GM12878 (cell line): ENCODE measurements at regions not wholly inside any gene's neighbourhood (a gene's known extent, or its start where the extent isn't known, plus 50 kb on each side); places are given as distances from the start of the nearest gene placed in this dataset.

Experiments used
- ATAC-seq: fragments of 200-7000 bp; cut with Tn5 transposase; 3 replicates; pipeline ENCODE4 v1.9.1; 2020; ENCODE audit warnings: mild to moderate bottlenecking, moderate library complexity
- BruUV-seq: library from RNA; stranded (reverse); fragments of 400-500 nt; replicated peaks from 2 replicates; lab custom pipeline; 2021; lab: Mats Ljungman, UMichigan
- CTCF ChIA-PET: fragments of 300-600 bp; sonication (Branson Sonifier 250); formaldehyde crosslinking; extraction: SDS; loops from one replicate; lab custom pipeline; 2021; ENCODE audit warnings: inconsistent platforms; lab: Yijun Ruan, JAX
- POLR2A ChIA-PET: fragments of 350-600 bp; formaldehyde crosslinking; extraction: SDS; loops from one replicate; lab custom pipeline; 2021; ENCODE audit warnings: inconsistent platforms; lab: Charles Lee
- RAD21 ChIA-PET: fragments of 300-600 bp; sonication (Branson Sonifier 250); formaldehyde crosslinking; loops from one replicate; lab custom pipeline; 2023; ENCODE audit warnings: antibody characterized with exemption; ENCODE audit not compliant: unreplicated experiment; lab: Charles Lee
- SMC1A ChIA-PET: fragments of 300-600 bp; sonication (Branson Sonifier 250); formaldehyde crosslinking; loops from one replicate; lab custom pipeline; 2023; ENCODE audit not compliant: unreplicated experiment, uncharacterized antibody; lab: Charles Lee
- DNase-seq: peaks from one replicate; pipeline ENCODE4 v3.0.0-alpha.2; 2011; ENCODE audit warnings: low read depth, low spot score
- FAIRE-seq: peaks from 3 replicates; lab custom pipeline; 2011; peaks lifted over from hg19 to GRCh38; lab: Jason Lieb, UNC
- H2AFZ ChIP-seq: 2 replicates; pipeline ENCODE4 v1.6.0; 2011; ENCODE audit warnings: low read depth, low read length, control low read depth; ENCODE audit not compliant: control insufficient read depth
- H3K27ac ChIP-seq: 2 replicates; pipeline ENCODE4 v1.5.1; 2011; ENCODE audit warnings: control low read depth; ENCODE audit not compliant: control insufficient read depth, insufficient read depth
- H3K27me3 ChIP-seq, 2 experiments: replicated peaks in 1 of 2; 2 replicates each; pipeline versions ENCODE4 v1.6.0 to v1.6.1; 2011; ENCODE audit warnings: low read length in 1 of 2; ENCODE audit not compliant: control insufficient read depth in 2 of 2, insufficient read depth in 2 of 2
- H3K36me3 ChIP-seq, 2 experiments: 2 replicates each; pipeline ENCODE4 v1.5.1; 2011; ENCODE audit warnings: low read length in 1 of 2; ENCODE audit not compliant: control insufficient read depth in 2 of 2, insufficient read depth in 2 of 2
- H3K4me1 ChIP-seq: 2 replicates; pipeline ENCODE4 v1.6.1; 2011; ENCODE audit warnings: mild to moderate bottlenecking, low read length, moderate library complexity, mixed read lengths; ENCODE audit not compliant: control insufficient read depth, insufficient read depth
- H3K4me2 ChIP-seq: 2 replicates; pipeline ENCODE4 v1.6.0; 2011; ENCODE audit warnings: control low read depth; ENCODE audit not compliant: control insufficient read depth, insufficient read depth
- H3K4me3 ChIP-seq: fragments of 200-600 bp; sonication (generic); 2 replicates; pipeline ENCODE4 v1.5.1; 2016
- H3K79me2 ChIP-seq: 2 replicates; pipeline ENCODE4 v1.6.0; 2011; ENCODE audit warnings: low read length; ENCODE audit not compliant: control insufficient read depth, insufficient read depth
- H3K9ac ChIP-seq: 2 replicates; pipeline ENCODE4 v1.8.0; 2011; ENCODE audit warnings: low read length, control low read depth, mixed read lengths; ENCODE audit not compliant: control insufficient read depth, insufficient read depth
- H3K9me3 ChIP-seq: replicated peaks from 3 replicates; pipeline ENCODE4 v1.5.1; 2011; ENCODE audit warnings: mild to moderate bottlenecking, low read length; ENCODE audit not compliant: control insufficient read depth, insufficient read depth
- H4K20me1 ChIP-seq: 2 replicates; pipeline ENCODE4 v1.6.0; 2011; ENCODE audit not compliant: control insufficient read depth, insufficient read depth
- CBX3 ChIP-seq: fragments of 200-600 bp; sonication (generic); IDR thresholded peaks from 2 replicates; pipeline ENCODE4 v1.6.1; 2016; ENCODE audit warnings: low read depth, borderline replicate concordance
- DPF2 ChIP-seq: fragments of 450-650 bp; IDR thresholded peaks from 2 replicates; pipeline ENCODE4 v1.6.1; 2017; ENCODE audit warnings: mild to moderate bottlenecking
- EED ChIP-seq: sonication (generic); IDR thresholded peaks from 2 replicates; pipeline ENCODE4 v1.6.1; 2016; ENCODE audit warnings: antibody characterized with exemption, low read depth
- KLF5 ChIP-seq: fragments of 450-650 bp; IDR thresholded peaks from 2 replicates; pipeline ENCODE4 v1.6.1; 2014; ENCODE audit warnings: mild to moderate bottlenecking; ENCODE audit not compliant: partially characterized antibody
- LARP7 ChIP-seq: fragments of 450-650 bp; IDR thresholded peaks from 2 replicates; pipeline ENCODE4 v1.6.1; 2017; ENCODE audit warnings: mild to moderate bottlenecking
- POLR2AphosphoS5 ChIP-seq: IDR thresholded peaks from 2 replicates; pipeline ENCODE4 v1.6.1; 2011; ENCODE audit warnings: mild to moderate bottlenecking, low read length, inconsistent platforms
- RAD21 ChIP-seq: IDR thresholded peaks from 2 replicates; pipeline ENCODE4 v1.6.1; 2011; ENCODE audit warnings: mild to moderate bottlenecking, low read depth, low read length, moderate library complexity; ENCODE audit not compliant: insufficient read depth
- SMC3 ChIP-seq: IDR thresholded peaks from 2 replicates; pipeline ENCODE4 v1.6.1; 2011; ENCODE audit warnings: low read length, improper control_type of control experiment, borderline replicate concordance
- WRNIP1 ChIP-seq: IDR thresholded peaks from 2 replicates; pipeline ENCODE4 v1.6.1; 2011; ENCODE audit warnings: low read depth, low read length, improper control_type of control experiment, borderline replicate concordance
- YBX1 ChIP-seq: fragments of 450-650 bp; IDR thresholded peaks from 2 replicates; pipeline ENCODE4 v1.6.1; 2016; ENCODE audit warnings: antibody characterized with exemption
- WGBS: methylation state at CpG from one replicate; pipeline ENCODE4 v1.1.6; 2016; ENCODE audit warnings: low lambda C conversion rate; ENCODE audit not compliant: insufficient replicate concordance, insufficient coverage; ENCODE audit errors: missing lambda C conversion rate; 5-methylcytosine and 5-hydroxymethylcytosine counted together
- in situ Hi-C: fragments of 300-500 bp; cut with MboI; formaldehyde crosslinking; loops from 9 replicates; pipeline ENCODE4 v1.14.3; 2018; ENCODE audit warnings: mixed read lengths
- intact Hi-C: fragments of 100-400 bp; cut with micrococcal nuclease; formaldehyde crosslinking; loops from one replicate; pipeline ENCODE4 v1.14.2; 2022; ENCODE audit not compliant: unreplicated experiment
- TF ChIP-seq, protein P1 (sequence below), 3 experiments: IDR thresholded peaks in 2 of 3; conservative IDR thresholded peaks in 1 of 3; 2 replicates each; pipeline ENCODE4 v1.5.1; 2011; ENCODE audit warnings: low read depth in 3 of 3, low read length in 3 of 3, mild to moderate bottlenecking in 3 of 3, control low read depth in 2 of 3, moderate library complexity in 2 of 3, inconsistent platforms in 1 of 3, mixed read lengths in 1 of 3; ENCODE audit not compliant: control insufficient read depth in 2 of 3, insufficient read depth in 1 of 3; ENCODE audit errors: extremely low read depth in 1 of 3
- TF ChIP-seq, protein P2 (sequence below): fragments of 450-650 bp; IDR thresholded peaks from 2 replicates; pipeline ENCODE4 v1.6.1; 2017; ENCODE audit warnings: mild to moderate bottlenecking, low read depth, inconsistent platforms; ENCODE audit not compliant: poor library complexity, severe bottlenecking

DNA sequence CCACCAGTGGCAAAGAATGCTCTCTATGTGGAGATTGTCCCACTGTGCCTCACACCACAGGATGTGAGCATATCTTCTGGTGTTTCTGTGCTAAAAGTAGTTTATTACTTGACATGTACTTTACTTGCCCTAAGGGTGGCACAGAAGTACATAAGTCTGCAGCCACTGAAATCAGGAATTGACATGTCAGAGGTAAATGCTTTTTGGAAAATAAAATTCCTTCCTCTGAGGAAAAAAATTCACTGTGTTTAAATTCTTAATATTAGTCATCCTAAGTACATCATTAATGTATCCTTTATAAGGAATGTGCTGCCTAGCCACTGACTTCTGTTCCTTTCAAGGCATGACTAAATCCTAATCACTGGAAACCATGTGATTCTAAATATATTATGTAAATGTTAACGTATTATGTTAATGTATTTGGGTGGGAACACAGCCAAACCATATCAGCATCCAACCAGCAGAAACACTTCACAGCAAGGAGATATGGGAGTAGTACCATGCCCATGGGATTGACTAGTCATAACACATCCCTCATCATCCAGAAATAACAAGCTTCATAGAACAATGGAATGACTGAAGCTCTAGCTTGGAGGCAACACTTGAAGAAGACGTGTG, 239.7 kb upstream of the PPFIA2 start (continued):
- no peak for TF ChIP-seq CBX3
- TF ChIP-seq YBX1: no peak
- no peak for TF ChIP-seq LARP7

DNA sequence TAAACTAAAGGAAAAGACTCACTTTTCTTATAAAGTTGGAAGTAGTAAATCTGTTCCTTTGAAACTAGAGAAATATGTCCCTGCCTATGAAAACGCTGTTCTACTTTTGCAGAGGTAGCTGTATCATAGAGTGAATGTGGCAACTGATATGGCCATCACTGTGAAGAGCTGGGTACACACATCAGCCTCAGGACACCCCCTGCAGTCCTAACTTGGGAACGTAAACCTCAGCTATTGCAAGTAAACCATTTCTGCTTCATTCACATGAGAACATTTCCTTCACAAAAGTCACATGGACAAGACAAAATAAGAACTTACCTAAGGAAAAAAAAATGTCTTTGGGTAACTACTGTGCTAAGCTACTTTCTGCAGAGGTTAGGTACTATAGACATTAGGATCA, 233.3 kb upstream of the PPFIA2 start:
- SMC1A ChIA-PET: interaction anchor here (0.6 to 4.0 kb wide), 21 partner anchors 11 to 348 kb away, joined by 3 to 31 read pairs (median 4); no protein-coding TSS in a partner anchor
- in situ Hi-C loops: no loop called here
- no peak overlapping the region for H2AFZ ChIP-seq
- TF ChIP-seq SMC3 (peak; percentile 24; the same call in 1 of the 2 replicates), RAD21 (peak; percentile 10; the same call in 1 of the 2 replicates), WRNIP1 (no peak), EED (no peak), KLF5 (no peak), DPF2 (no peak), POLR2AphosphoS5 (no peak)
- TF ChIP-seq, protein P1, sequence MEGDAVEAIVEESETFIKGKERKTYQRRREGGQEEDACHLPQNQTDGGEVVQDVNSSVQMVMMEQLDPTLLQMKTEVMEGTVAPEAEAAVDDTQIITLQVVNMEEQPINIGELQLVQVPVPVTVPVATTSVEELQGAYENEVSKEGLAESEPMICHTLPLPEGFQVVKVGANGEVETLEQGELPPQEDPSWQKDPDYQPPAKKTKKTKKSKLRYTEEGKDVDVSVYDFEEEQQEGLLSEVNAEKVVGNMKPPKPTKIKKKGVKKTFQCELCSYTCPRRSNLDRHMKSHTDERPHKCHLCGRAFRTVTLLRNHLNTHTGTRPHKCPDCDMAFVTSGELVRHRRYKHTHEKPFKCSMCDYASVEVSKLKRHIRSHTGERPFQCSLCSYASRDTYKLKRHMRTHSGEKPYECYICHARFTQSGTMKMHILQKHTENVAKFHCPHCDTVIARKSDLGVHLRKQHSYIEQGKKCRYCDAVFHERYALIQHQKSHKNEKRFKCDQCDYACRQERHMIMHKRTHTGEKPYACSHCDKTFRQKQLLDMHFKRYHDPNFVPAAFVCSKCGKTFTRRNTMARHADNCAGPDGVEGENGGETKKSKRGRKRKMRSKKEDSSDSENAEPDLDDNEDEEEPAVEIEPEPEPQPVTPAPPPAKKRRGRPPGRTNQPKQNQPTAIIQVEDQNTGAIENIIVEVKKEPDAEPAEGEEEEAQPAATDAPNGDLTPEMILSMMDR (IDR thresholded peaks at IDR 0.05 in 2 of 3, conservative IDR thresholded peaks at IDR 0.05 in 1 of 3; ENCODE audit: control insufficient read depth in 2 of 3, extremely low read depth in 1 of 3, insufficient read depth in 1 of 3, low read depth in 3 of 3, low read length in 3 of 3): peak in 2 of 3 experiments; percentile 9 to 36; a peak in 3 of 6 replicates
- TF ChIP-seq, protein P2, sequence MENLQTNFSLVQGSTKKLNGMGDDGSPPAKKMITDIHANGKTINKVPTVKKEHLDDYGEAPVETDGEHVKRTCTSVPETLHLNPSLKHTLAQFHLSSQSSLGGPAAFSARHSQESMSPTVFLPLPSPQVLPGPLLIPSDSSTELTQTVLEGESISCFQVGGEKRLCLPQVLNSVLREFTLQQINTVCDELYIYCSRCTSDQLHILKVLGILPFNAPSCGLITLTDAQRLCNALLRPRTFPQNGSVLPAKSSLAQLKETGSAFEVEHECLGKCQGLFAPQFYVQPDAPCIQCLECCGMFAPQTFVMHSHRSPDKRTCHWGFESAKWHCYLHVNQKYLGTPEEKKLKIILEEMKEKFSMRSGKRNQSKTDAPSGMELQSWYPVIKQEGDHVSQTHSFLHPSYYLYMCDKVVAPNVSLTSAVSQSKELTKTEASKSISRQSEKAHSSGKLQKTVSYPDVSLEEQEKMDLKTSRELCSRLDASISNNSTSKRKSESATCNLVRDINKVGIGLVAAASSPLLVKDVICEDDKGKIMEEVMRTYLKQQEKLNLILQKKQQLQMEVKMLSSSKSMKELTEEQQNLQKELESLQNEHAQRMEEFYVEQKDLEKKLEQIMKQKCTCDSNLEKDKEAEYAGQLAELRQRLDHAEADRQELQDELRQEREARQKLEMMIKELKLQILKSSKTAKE: no peak
- TF ChIP-seq, all 136 proteins: peak for 3
- POLR2A ChIA-PET: interaction anchor here (1.1 to 1.7 kb wide), 3 partner anchors 25 to 65 kb away, joined by 4 to 5 read pairs (median 4); no protein-coding TSS in a partner anchor
- WGBS: 19% methylated on average over 2 of the region's 2 CpGs
- H3K9me3 ChIP-seq: no peaks in the 10 kb centered on the region
- no peaks in the 10 kb centered on the region for H3K27me3 ChIP-seq
- no peaks in the 10 kb centered on the region for H3K36me3 ChIP-seq
- no peak for DNase-seq
- peak; percentile 92 for ATAC-seq
- H3K27ac ChIP-seq: no peak overlapping the region
- CTCF ChIA-PET: interaction anchor here (0.7 to 2.4 kb wide), 20 partner anchors 11 to 380 kb away, joined by 3 to 14 read pairs (median 4); partner anchors contain the start of genes CCDC59 and METTL25
- H3K79me2 ChIP-seq: no peaks in the 10 kb centered on the region
- no peak overlapping the region for H3K4me2 ChIP-seq
- H4K20me1 ChIP-seq: no peaks in the 10 kb centered on the region
- BruUV-seq: no TSS peak
- H3K4me1 ChIP-seq: no peaks in the 10 kb centered on the region
- H3K9ac ChIP-seq: no peak overlapping the region
- intact Hi-C loops: loop anchor here (5.0 kb wide), 1 partner anchor 345 kb away; no protein-coding TSS in a partner anchor
- RAD21 ChIA-PET: interaction anchor here (0.9 to 3.4 kb wide), 16 partner anchors 11 to 381 kb away, joined by 3 to 23 read pairs (median 4); no protein-coding TSS in a partner anchor
- no peak for FAIRE-seq
- H3K4me3 ChIP-seq: no peak overlapping the region
